Dermis blood vessel endothelial cell (primary cell): ENCODE measurements at regions not wholly inside any gene's neighbourhood (a gene's known extent, or its start where the extent isn't known, plus 50 kb on each side); places are given as distances from the start of the nearest gene placed in this dataset.
"Not testable (repeated sequence)": the region's sequence is repeated elsewhere in the genome, so short reads cannot be mapped to it uniquely, and the experiment has no call there.

Source experiments
- DNase-seq: peaks from one replicate; pipeline ENCODE4 v3.0.0; 2010

- DNase-seq = no peak
Measured at GRCh38 chr13:103531278-103531677, 465.1 kb upstream of the SLC10A2 start.

GRCh38 chr13:103528437-103528836, 462.2 kb upstream of the SLC10A2 start:
- DNase-seq = no peak

DNA sequence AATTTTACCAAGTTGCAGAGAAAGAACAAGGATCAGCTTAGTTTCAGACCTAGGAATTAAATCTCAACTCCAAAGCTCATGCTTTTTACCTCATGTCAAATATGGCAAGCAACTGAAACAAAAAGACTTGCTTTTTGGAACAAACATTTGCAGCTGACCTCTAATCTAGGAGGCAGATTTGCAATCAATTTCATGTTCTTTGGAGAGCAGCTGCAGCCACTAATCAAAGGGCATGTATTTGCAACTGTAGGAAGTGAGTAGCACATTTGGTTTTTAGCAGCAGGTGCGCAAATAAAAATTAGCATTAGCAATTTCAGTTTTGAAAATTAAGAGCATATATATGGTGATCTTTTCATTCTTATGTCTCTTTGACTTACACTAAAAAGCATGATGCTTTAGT, 459.3 kb upstream of the SLC10A2 start:
- DNase-seq = no peak

GRCh38 chr13:103523858-103524257, 457.6 kb upstream of the SLC10A2 start:
- no peak for DNase-seq

DNA sequence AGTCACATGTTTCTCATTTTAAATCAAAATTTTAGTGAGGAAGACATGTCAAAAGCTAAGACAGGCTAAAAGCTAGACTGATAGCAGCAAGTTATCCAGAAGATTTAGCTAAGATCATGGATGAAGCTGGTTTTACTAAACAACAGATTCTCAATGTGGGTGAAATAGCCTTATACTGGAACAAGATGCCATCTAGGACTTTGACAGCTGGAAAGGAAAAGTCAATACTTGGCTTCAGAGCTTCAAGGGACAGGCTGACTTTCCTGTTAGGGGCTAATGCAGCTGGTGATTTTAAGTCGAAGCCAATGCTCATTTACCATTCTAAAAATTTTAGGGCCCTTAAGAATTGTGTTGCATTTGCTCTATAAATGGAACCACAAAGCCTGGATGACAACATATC, 455.3 kb upstream of the SLC10A2 start:
- no peak for DNase-seq

GRCh38 chr13:103517768-103518102, 451.5 kb upstream of the SLC10A2 start:
- DNase-seq = no peak

- DNase-seq = no peak
Measured at GRCh38 chr13:103517066-103517767, 451.0 kb upstream of the SLC10A2 start.

DNA sequence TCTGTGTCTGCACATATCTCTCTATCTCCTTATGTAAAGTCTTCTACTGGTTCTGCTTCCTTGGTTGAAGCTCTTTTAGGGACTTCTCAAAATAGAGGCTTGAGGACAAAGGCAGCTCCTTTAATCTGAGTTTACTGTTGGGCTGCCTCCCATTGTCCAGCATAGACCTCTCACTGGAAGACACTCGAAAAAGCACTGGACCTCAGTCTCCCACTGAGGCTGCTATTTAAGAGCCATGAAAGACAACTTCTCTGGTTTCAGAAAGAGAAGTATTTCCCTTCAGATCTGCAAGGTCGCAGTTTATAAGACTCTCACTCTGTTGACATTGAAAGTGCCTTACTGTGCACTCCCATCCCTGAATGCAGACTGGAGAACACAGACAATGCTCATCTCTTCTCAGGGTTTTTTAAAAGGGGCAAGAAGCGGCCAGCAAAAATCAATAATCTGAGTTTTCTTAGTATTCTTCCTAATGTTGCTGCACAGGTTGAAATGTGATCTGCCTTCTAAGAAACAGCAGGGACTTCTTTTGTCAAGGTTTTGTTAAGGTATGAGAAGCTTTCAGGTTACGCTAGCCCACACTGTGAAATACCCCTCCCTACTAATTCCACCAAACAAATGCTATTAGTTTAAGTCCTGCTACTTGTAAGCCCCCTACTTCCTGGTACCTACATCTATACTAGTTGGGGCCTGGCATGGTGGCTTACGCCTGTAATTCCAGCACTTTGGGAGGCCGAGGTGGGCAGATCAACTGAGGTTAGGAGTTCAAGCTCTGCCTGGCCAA, 450.0 kb upstream of the SLC10A2 start:
- no peak for DNase-seq

DNA sequence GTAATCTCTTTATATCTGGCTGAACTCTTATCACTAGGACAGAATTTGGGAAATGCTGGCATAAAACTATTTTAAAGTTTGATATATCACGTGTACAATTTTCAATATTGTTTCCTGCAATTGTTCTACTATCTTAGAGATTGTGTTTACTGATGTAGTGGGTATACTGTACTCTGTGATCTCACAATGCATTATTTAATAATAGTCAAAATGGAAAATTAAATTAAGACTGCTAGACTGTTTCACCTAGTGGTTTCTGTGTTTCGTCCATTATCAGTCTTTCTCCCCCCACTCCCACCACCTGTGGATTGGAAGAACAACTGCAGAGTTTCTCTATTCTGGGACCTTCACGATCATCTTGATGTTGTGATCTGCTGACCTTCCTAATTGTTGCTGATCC, 449.2 kb upstream of the SLC10A2 start:
- no peak for DNase-seq

DNA sequence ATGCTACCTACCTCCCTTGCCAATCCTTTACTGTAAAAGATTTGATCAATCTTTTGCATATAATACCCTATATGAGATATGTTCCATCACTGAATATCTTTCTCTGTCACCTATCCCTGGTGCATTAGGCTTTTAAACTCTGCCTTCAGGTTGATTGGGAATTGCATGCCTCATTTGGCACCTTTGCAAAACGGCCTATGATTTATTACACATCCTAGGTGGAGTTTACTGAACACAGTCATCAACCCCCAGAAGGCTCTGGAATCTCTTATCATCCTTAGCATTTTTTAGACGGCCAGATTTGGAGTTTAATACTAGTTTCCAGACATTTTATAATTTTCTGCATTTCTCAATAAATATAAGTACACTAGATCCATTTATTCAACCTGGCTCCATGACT, 448.4 kb upstream of the SLC10A2 start:
- no peak for DNase-seq

DNA sequence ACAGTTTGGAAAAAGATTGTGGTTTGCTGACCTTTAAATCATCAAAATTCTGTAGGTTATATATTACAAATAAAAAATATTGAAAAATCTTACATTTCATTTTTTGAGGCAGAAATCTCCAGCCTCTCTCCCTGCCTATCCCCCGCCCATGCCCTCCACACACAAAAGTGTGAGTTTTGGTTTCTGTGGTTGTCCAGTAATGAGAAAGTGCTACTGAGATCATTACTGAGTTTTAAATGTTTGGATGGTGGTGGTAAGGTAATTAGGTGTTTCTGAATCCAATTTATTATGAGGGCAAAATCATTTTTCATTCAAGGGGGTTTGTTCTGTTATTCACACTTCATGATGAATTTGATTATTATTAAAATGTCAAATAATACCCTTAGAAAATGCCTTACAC, 448.0 kb upstream of the SLC10A2 start:
- no peak for DNase-seq

- no peak for DNase-seq
Measured at GRCh38 chr13:103510007-103510535, 443.9 kb upstream of the SLC10A2 start.

DNA sequence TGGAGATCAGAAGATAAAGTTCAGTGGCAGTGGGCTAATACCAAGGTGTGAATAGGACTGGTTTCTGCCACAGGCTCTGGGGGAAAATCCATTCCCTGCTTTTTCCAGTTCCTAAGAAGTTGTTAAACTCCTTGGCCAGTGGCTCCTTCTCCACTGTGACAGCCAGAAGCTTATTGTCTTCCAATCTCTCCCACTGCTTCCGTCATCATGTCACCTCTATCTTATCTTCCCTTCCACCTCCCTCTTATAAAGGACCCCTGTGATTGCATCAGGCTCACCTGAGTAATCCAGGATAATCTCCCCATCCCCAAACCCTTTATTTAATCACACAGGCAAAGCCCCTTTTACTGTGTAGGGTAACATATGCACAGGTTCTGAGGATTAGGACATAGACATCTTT, 431.2 kb upstream of the SLC10A2 start:
- no peak for DNase-seq

DNA sequence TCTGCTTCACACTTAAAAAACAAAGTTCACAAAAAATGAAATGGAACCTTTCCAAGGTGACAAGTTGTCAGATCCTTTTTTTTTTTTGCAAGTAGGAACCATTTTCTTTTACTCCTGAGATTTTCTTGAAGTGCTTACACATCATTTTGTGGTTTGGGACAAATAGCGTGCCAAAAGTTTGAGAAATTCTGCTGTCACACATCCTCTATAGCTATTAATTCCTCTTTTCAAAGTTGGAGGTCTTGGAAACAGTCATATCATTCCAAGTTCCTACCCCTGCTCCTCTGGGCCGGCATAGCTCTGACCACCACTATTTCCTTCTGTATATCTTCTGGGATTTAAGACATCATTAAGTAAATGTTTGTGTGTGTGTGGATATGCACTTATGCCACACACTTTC, 421.6 kb upstream of the SLC10A2 start:
- DNase-seq = no peak

DNA sequence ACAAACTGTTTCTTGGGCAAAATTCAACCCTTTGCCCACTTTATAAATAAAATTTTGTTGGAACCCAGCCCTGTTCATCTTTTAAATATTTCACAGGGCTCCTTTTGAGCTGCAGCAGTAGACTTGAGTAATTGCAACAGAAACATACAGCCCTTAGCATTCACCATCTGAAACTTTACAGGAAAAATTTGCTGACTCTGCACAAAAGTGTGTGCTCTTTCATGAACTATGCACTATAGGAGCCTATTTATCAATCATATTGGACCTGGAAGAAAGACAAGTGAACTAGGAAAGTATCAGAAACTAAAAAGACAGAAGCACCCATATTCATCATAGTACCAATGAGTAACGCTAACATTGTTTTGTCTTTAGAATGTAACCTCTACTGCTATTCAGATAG, 406.9 kb upstream of the SLC10A2 start:
- DNase-seq = no peak

DNA sequence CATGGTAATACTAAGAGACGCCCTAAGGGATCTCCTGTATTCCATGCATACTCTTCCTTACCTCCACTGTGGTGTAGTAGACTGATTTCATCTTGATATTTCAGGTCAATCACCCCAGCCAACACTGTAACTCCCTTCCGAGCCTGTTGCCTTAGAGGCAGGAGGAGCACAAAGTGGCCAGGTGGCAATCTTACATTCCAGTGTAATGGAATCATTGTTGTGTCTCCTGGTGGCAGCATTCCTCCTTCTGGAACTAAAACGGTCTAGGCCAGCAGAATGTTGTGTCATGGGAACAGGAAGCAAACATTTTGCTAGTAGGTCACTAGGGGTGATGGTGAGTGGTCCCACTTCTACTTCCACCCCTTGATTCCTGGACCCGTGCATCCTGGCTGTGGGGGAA, 405.7 kb upstream of the SLC10A2 start:
- no peak for DNase-seq

DNA sequence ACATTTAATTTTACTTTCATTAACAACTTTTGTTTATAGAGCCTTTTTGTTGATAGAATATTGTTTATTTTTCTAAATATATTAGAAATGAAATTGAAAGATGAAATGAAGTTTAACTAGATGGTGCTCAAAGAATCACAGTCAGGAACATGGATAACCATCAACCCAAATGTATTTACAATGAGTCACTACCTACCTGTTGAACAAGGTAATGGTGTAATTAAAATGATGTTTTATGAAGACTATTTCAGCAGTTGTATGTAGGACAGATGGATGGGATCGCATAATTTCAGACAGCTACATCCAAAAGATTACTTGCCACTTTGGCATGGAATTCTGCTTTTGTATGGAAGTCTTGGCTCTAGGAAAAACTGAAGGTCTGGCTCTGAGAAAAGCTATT, 403.6 kb upstream of the SLC10A2 start:
- no peak for DNase-seq

GRCh38 chr13:103466761-103467160, 400.5 kb upstream of the SLC10A2 start:
- no peak for DNase-seq

DNA sequence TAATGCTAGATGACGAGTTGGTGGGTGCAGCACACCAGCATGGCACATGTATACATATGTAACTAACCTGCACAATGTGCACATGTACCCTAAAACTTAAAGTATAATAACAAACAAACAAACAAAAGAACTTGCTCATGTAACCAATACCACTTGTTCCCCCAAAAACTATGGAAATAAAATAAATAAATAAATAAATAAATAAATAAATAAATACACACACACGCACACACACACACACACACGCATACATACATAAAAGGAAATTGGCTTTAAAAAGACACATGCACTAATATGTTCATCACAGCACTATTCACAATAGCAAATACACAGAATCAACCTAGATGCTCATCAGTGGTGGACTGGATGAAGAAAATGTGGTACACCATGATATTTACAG, 394.0 kb upstream of the SLC10A2 start:
- not testable (repeated sequence) for DNase-seq

DNA sequence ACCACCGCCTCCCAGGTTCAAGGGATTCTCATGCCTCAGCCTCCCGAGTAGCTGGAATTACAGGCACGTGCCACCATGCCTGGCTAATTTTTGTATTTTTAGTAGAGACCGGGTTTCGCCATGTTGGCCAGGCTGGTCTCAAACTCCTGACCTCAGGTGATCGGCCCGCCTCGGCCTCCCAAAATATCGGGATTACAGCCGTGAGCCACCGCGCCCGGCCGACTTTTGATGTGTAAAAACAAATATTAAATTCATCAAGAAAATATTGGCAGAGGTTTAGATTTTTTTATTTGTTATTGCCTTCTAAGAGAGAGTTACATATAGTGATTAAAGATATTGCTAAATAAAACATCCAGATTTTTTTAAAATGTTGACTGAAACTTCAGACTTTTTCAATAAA, 390.8 kb upstream of the SLC10A2 start:
- not testable (repeated sequence) for DNase-seq

GRCh38 chr13:103451656-103452055, 385.4 kb upstream of the SLC10A2 start:
- DNase-seq = no peak

- DNase-seq = no peak
Measured at GRCh38 chr13:103443604-103444003, 377.4 kb upstream of the SLC10A2 start.

- DNase-seq = no peak
Measured at GRCh38 chr13:103437651-103438050, 371.4 kb upstream of the SLC10A2 start.

- DNase-seq = no peak
Measured at GRCh38 chr13:103436057-103436654, 369.9 kb upstream of the SLC10A2 start.
